GM21576 (cell line): ENCODE measurements at regions not wholly inside any gene's neighbourhood (a gene's known extent, or its start where the extent isn't known, plus 50 kb on each side); places are given as distances from the start of the nearest gene placed in this dataset.

Source experiments
- ATAC-seq: cut with Tn5 transposase; IDR thresholded peaks from one replicate; pipeline ENCODE4 v1.9.1; 2021; ENCODE audit warnings: mild to moderate bottlenecking, moderate library complexity; ENCODE audit not compliant: unreplicated experiment

GRCh38 chr10:33455029-33455428 is 120.6 kb upstream of the NRP1 start:
- ATAC-seq: no peak

- ATAC-seq: no peak
Observed at GRCh38 chr10:33454554-33454953, 120.1 kb upstream of the NRP1 start.

- no peak for ATAC-seq
Observed at GRCh38 chr10:33453081-33454025, 118.9 kb upstream of the NRP1 start.

GRCh38 chr10:33448421-33449140 is 114.1 kb upstream of the NRP1 start:
- ATAC-seq: no peak

GRCh38 chr10:33441561-33441960 is 107.1 kb upstream of the NRP1 start:
- ATAC-seq: no peak

GRCh38 chr10:33434933-33435332 is 100.5 kb upstream of the NRP1 start:
- no peak for ATAC-seq

GRCh38 chr10:33428682-33429081 is 94.2 kb upstream of the NRP1 start:
- no peak for ATAC-seq

GRCh38 chr10:33423154-33423529 is 88.7 kb upstream of the NRP1 start:
- no peak for ATAC-seq

GRCh38 chr10:33422471-33423153 is 88.1 kb upstream of the NRP1 start:
- no peak for ATAC-seq

- ATAC-seq: no peak
Observed at GRCh38 chr10:33421789-33422462, 87.5 kb upstream of the NRP1 start.

- ATAC-seq: no peak
Observed at GRCh38 chr10:33419311-33419710, 84.8 kb upstream of the NRP1 start.

GRCh38 chr10:33418301-33418700 is 83.8 kb upstream of the NRP1 start:
- ATAC-seq: no peak

GRCh38 chr10:33416691-33417090 is 82.2 kb upstream of the NRP1 start:
- ATAC-seq: no peak

GRCh38 chr10:33416209-33416608 is 81.7 kb upstream of the NRP1 start:
- ATAC-seq: peak; percentile 44

GRCh38 chr10:33414841-33415240 is 80.4 kb upstream of the NRP1 start:
- no peak for ATAC-seq

- ATAC-seq: no peak
Observed at GRCh38 chr10:33412653-33413361, 78.3 kb upstream of the NRP1 start.

GRCh38 chr10:33412241-33412640 is 77.8 kb upstream of the NRP1 start:
- ATAC-seq: no peak

- no peak for ATAC-seq
Observed at GRCh38 chr10:33410860-33411234, 76.4 kb upstream of the NRP1 start.

- ATAC-seq: no peak
Observed at GRCh38 chr10:33410096-33410859, 75.8 kb upstream of the NRP1 start.

GRCh38 chr10:33406596-33406995 is 72.1 kb upstream of the NRP1 start:
- ATAC-seq: no peak
